GM10266 (cell line): ENCODE measurements at regions not wholly inside any gene's neighbourhood (a gene's known extent, or its start where the extent isn't known, plus 50 kb on each side); places are given as distances from the start of the nearest gene placed in this dataset.

Experiments used
- DNase-seq: peaks from one replicate; pipeline ENCODE4 v3.0.0; 2012; ENCODE audit errors: extremely low spot score
- TF ChIP-seq, protein P1 (sequence below): IDR thresholded peaks from 2 replicates; pipeline ENCODE4 v1.5.1; 2012; ENCODE audit warnings: mild to moderate bottlenecking, low read depth; ENCODE audit not compliant: control insufficient read depth, insufficient read depth; ENCODE audit errors: missing control alignments

DNA sequence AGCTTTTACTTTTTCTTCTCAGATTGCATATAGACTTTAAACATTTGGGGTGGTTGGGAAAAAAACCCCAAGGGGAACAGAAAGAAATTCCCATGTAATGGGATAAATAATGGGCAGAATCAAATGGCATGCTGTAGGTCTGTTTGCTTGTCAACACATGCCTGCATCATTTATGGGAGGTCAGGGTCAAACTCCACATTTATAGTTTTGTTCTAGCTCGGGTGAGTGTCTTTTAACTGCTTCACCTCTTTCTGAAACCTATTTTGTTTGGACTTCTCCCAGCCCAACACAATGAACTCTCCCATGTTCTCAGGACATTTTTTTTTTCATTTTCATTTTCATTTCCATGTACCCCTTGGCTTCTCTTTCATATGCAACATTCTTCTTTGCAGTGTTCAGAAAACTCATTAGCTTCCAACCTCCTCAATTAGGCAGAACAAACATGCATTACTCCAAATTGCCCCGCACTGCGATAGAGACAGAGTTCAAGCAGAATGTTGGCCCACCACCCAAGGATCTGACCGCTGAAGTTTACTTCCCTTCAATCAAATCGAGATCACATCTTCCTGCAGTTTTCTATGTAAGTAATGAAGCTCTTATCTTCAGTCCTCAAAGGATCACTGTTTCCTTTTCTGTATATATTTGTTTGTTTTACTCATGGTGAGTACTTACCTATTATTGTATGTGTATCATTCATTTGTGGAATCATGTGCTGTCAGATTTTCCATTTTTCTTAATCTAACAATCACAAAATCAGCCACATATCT is 354.6 kb downstream of the ZSWIM6 start:
- TF ChIP-seq, protein P1, sequence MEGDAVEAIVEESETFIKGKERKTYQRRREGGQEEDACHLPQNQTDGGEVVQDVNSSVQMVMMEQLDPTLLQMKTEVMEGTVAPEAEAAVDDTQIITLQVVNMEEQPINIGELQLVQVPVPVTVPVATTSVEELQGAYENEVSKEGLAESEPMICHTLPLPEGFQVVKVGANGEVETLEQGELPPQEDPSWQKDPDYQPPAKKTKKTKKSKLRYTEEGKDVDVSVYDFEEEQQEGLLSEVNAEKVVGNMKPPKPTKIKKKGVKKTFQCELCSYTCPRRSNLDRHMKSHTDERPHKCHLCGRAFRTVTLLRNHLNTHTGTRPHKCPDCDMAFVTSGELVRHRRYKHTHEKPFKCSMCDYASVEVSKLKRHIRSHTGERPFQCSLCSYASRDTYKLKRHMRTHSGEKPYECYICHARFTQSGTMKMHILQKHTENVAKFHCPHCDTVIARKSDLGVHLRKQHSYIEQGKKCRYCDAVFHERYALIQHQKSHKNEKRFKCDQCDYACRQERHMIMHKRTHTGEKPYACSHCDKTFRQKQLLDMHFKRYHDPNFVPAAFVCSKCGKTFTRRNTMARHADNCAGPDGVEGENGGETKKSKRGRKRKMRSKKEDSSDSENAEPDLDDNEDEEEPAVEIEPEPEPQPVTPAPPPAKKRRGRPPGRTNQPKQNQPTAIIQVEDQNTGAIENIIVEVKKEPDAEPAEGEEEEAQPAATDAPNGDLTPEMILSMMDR, result no peak
- no peak for DNase-seq

DNA sequence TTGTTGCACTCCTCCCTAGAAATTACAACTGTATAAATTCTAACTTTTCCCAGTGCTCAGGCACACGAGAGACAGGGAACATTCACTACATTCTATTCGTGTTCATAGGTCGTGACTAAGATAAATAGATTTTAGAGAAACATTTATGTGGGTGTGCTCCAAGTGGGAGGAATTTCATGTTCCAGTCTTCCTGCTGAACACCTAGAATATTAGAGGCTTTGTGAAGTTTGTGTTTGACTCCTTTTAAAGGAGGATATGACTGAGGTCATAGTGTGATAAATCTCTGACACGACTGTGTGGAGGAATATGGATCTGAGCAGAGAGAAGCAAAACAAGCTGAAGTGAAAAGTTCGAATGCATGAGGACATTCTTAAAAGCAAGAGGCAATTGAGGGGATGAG is 355.3 kb downstream of the ZSWIM6 start:
- TF ChIP-seq, protein P1, result no peak
- no peak for DNase-seq

GRCh38 chr5:61689153-61689846 is 357.2 kb downstream of the ZSWIM6 start:
- TF ChIP-seq, protein P1, result no peak
- no peak for DNase-seq

DNA sequence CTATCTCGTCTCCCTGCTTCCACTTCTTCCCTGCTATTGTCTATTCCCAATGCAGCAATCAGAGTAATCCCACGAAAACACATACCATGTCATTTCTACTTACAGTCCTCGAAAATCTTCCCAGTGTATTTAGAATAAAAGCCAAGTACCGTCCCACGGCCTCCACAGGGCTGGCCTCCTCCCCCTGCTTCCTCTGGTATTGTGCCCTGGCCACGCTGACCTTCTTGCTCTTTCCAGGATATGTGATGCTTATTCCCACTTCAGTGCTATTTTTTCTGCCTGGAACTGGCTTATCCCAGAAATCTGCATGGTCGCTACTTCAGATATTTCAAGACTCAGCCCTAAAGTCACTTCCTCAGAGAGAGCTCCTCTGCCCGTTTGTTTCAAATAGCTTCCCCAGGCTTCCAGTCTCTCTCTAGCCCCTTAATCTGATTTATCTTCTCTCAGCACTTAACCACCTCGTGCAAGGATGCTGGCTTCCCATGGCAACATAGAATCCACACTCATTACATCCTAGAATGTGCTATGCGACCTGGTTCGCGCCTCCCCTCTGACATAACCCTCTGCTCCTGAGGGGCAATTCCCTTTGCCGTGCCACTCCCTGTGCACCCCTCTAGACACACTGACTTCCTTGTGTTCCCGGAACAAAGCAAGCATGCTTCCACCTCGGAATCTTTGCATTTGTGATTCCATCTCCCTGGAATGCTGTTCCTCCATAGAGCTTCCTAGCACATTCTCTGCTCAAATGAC is 365.9 kb downstream of the ZSWIM6 start:
- TF ChIP-seq, protein P1, result no peak
- DNase-seq, result no peak

- DNase-seq, result peak; percentile 27
- TF ChIP-seq, protein P1, result no peak
Observed at GRCh38 chr5:61701877-61702602, 370.0 kb downstream of the ZSWIM6 start.

- TF ChIP-seq, protein P1, result no peak
- no peak for DNase-seq
Observed at GRCh38 chr5:61702784-61703183, 370.7 kb downstream of the ZSWIM6 start.

GRCh38 chr5:61704289-61704688 is 372.2 kb downstream of the ZSWIM6 start:
- DNase-seq, result no peak
- TF ChIP-seq, protein P1, result no peak
